Natural killer cell (primary cell): ENCODE measurements at regions not wholly inside any gene's neighbourhood (a gene's known extent, or its start where the extent isn't known, plus 50 kb on each side); places are given as distances from the start of the nearest gene placed in this dataset.

ENCODE experiments used
- ATAC-seq, 3 donors: fragments of 150-1000 bp in 2 of 3; fragments of 200-7000 bp in 1 of 3; cut with Tn5 transposase; 1 replicate in 1 of 3; 2 replicates in 2 of 3; pipeline ENCODE4 v1.10.0; 2021; ENCODE audit warnings: mild to moderate bottlenecking in 2 of 3, moderate library complexity in 2 of 3
- DNase-seq, 2 donors: peaks; one replicate each; pipeline versions ENCODE4 v3.0.0 to v3.0.0-alpha.2; 2013 to 2021; ENCODE audit warnings: mixed read lengths in 1 of 2
- H3K27ac ChIP-seq: one replicate; pipeline ENCODE4 v1.5.1; 2013; ENCODE audit warnings: mild to moderate bottlenecking, low read length
- H3K27me3 ChIP-seq: one replicate; pipeline ENCODE4 v1.6.1; 2013; ENCODE audit warnings: low read length; ENCODE audit not compliant: control insufficient read depth, insufficient read depth
- H3K36me3 ChIP-seq: one replicate; pipeline ENCODE4 v1.6.1; 2013; ENCODE audit warnings: low read length; ENCODE audit not compliant: control insufficient read depth, insufficient read depth
- H3K4me1 ChIP-seq: one replicate; pipeline ENCODE4 v1.6.1; 2013; ENCODE audit warnings: low read length; ENCODE audit not compliant: control insufficient read depth, insufficient read depth
- H3K4me3 ChIP-seq: one replicate; pipeline ENCODE4 v1.5.1; 2013; ENCODE audit warnings: low read length
- H3K9me3 ChIP-seq: one replicate; pipeline ENCODE4 v1.6.1; 2013; ENCODE audit warnings: low read length; ENCODE audit not compliant: control insufficient read depth, insufficient read depth
- H3K27ac Mint-ChIP-seq, 2 donors: one replicate each; pipeline ENCODE4 v1.8.0; 2022; ENCODE audit warnings: mild to moderate bottlenecking in 2 of 2, mixed read lengths in 2 of 2, moderate library complexity in 1 of 2
- H3K27me3 Mint-ChIP-seq, 2 donors: one replicate each; pipeline ENCODE4 v1.8.0; 2022; ENCODE audit warnings: low read depth in 2 of 2, mixed read lengths in 2 of 2
- H3K36me3 Mint-ChIP-seq: one replicate; pipeline ENCODE4 v1.8.0; 2022; ENCODE audit warnings: mixed read lengths
- H3K4me1 Mint-ChIP-seq, 2 donors: one replicate each; pipeline ENCODE4 v1.8.0; 2022; ENCODE audit warnings: mixed read lengths in 2 of 2
- H3K4me3 Mint-ChIP-seq: one replicate; pipeline ENCODE4 v1.8.0; 2022; ENCODE audit warnings: mild to moderate bottlenecking, moderate library complexity, mixed read lengths
- H3K9me3 Mint-ChIP-seq, 2 donors: one replicate each; pipeline ENCODE4 v1.8.0; 2022; ENCODE audit warnings: mixed read lengths in 2 of 2
- whole genome bisulfite sequencing: methylation state at CpG from one replicate; pipeline ENCODE4 v1.1.7; 2013; ENCODE audit warnings: missing lambda C conversion rate; ENCODE audit not compliant: insufficient coverage; 5-methylcytosine and 5-hydroxymethylcytosine counted together
- intact Hi-C: fragments of 100-400 bp; cut with micrococcal nuclease; formaldehyde crosslinking; loops from one replicate; pipeline ENCODE4 v1.14.2; 2022
- TF ChIP-seq, protein P1 (sequence below): fragments of 200-600 bp; IDR thresholded peaks from one replicate; pipeline ENCODE4 v1.8.0; 2022; ENCODE audit warnings: antibody characterized with exemption

DNA sequence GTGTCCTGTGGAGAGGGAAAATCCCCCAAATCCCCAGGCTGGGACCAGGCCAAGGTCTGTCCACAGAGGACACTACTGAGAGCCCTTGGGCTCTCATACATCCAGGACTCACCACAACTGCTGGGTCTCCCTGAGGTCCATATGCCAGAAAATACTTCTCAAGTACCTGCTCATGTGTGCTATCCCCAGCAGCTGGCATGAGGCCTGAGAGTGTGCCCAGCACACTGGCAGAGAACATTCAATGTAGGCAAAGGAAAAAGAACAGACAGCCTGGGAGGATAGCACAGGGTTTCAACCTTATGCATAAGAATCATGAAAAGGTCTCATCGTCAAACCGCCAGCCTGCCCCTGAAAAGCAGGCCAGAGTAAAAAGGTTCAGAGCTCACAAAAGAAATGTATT is 154.1 kb upstream of the TAS2R1 start:
- H3K27me3 ChIP-seq = no peaks in the 10 kb centered on the region
- Mint-ChIP-seq H3K27me3 (no peaks in the 10 kb centered on the region), H3K27ac (no peak overlapping the region), H3K4me1 (no peaks in the 10 kb centered on the region), H3K9me3 (peaks cover 21 to 22% of the 10 kb centered on the region in 2 donors), H3K4me3 (no peak overlapping the region), H3K36me3 (no peaks in the 10 kb centered on the region)
- WGBS = 94% methylated on average over 2 of the region's 2 CpGs
- intact Hi-C loops = no loop called here
- H3K27ac ChIP-seq = no peak overlapping the region
- peak in 1 of 3 donors; percentile 38 for ATAC-seq
- no peaks in the 10 kb centered on the region for H3K4me1 ChIP-seq
- no peak for DNase-seq
- peaks cover 7% of the 10 kb centered on the region for H3K9me3 ChIP-seq
- no peaks in the 10 kb centered on the region for H3K36me3 ChIP-seq
- no peak overlapping the region for H3K4me3 ChIP-seq
- TF ChIP-seq, protein P1, sequence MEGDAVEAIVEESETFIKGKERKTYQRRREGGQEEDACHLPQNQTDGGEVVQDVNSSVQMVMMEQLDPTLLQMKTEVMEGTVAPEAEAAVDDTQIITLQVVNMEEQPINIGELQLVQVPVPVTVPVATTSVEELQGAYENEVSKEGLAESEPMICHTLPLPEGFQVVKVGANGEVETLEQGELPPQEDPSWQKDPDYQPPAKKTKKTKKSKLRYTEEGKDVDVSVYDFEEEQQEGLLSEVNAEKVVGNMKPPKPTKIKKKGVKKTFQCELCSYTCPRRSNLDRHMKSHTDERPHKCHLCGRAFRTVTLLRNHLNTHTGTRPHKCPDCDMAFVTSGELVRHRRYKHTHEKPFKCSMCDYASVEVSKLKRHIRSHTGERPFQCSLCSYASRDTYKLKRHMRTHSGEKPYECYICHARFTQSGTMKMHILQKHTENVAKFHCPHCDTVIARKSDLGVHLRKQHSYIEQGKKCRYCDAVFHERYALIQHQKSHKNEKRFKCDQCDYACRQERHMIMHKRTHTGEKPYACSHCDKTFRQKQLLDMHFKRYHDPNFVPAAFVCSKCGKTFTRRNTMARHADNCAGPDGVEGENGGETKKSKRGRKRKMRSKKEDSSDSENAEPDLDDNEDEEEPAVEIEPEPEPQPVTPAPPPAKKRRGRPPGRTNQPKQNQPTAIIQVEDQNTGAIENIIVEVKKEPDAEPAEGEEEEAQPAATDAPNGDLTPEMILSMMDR = no peak

DNA sequence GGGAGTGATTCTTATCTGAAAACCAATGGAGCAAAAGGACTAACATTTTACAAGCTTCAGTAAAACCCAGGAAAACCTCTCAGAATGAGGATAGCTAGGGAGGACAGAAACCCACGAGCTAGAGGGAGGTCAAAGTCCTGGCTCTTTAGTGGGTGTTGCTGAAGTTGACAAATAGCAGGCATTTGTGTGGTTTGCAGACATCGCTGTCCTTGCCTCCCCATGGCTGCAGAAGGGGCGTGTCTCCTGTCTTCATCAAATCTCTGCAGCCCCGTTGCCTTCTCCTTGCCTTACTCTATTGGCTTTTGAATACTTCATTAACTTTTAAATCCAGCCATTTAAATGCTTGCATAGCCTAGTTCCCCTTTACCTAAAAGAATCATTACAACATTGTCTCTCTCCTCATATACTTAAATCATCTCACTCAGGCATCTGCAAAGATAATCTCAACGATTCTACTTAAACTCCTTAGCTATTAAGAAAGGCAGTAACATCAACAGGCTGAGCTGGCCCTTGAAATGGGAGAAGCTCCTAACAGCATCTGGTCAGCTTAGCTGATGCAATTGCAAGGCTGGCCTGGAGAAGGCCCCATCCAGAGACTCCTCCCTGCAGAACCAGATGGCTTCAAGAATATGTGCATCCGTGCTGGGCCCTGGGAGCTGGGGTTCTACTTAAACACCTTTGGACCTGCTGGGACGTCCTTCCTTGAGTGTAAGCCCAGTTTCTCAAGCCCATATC is 152.8 kb upstream of the TAS2R1 start:
- no peaks in the 10 kb centered on the region for H3K4me1 ChIP-seq
- H3K9me3 ChIP-seq = peaks cover 7% of the 10 kb centered on the region
- Mint-ChIP-seq H3K4me3 (no peak overlapping the region), H3K27me3 (no peaks in the 10 kb centered on the region), H3K4me1 (no peaks in the 10 kb centered on the region), H3K36me3 (no peaks in the 10 kb centered on the region), H3K9me3 (peaks cover 24 to 28% of the 10 kb centered on the region in 2 donors), H3K27ac (no peak overlapping the region)
- no peak for ATAC-seq
- no peaks in the 10 kb centered on the region for H3K27me3 ChIP-seq
- DNase-seq = no peak
- intact Hi-C loops = no loop called here
- 28% methylated on average over 7 of the region's 7 CpGs for WGBS
- H3K36me3 ChIP-seq = no peaks in the 10 kb centered on the region
- H3K27ac ChIP-seq = no peak overlapping the region
- H3K4me3 ChIP-seq = no peak overlapping the region
- TF ChIP-seq, protein P1 = no peak

DNA sequence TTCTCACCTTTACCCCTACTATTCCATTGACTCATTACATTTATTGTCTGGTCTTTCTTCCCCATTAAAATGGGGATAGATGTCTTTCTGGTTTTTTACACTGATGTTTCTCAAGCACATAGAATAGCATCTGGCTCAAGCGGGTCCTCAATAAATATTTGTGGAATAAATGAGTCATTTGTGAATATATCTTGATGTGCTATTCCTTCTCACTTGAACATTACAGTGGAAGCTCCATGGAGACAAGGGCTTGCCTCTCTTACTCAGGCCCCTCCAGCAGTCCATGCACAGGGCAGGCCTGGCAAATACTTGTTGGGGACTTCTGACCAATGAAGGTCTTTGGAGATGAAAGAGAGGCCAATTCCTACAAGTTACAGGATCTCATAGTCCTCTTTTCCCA is 151.7 kb upstream of the TAS2R1 start:
- Mint-ChIP-seq H3K4me1 (no peaks in the 10 kb centered on the region), H3K36me3 (no peaks in the 10 kb centered on the region), H3K4me3 (no peak overlapping the region), H3K9me3 (peaks cover 23 to 29% of the 10 kb centered on the region in 2 donors), H3K27ac (no peak overlapping the region), H3K27me3 (no peaks in the 10 kb centered on the region)
- intact Hi-C loops = no loop called here
- H3K27ac ChIP-seq = no peak overlapping the region
- TF ChIP-seq, protein P1 = no peak
- DNase-seq = no peak
- no peak overlapping the region for H3K4me3 ChIP-seq
- no peaks in the 10 kb centered on the region for H3K27me3 ChIP-seq
- H3K36me3 ChIP-seq = no peaks in the 10 kb centered on the region
- peaks cover 7% of the 10 kb centered on the region for H3K9me3 ChIP-seq
- H3K4me1 ChIP-seq = no peaks in the 10 kb centered on the region
- WGBS = no CpG with 5 or more reads among the region's 1 CpG
- no peak for ATAC-seq

DNA sequence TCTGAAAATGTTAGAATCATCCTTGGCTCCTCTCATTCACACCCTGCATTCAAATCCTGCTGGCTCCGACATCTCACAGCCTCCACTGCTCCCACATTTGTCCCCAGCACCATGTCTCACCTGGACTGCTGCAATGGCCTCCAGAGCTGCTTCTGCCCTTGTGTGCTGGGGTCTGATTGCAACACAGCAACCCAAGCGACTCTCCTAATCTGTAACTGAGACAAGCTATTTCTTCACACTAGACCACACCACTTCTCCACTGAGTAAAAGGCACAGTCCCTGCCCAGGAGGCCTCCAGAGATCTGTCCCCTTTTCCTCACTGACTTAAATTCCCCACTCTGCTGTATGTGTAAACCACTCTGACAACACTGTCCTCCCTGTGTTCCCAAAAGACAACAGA is 151.1 kb upstream of the TAS2R1 start:
- Mint-ChIP-seq H3K27me3 (no peaks in the 10 kb centered on the region), H3K9me3 (peaks cover 23 to 30% of the 10 kb centered on the region in 2 donors), H3K4me1 (no peaks in the 10 kb centered on the region), H3K36me3 (no peaks in the 10 kb centered on the region), H3K4me3 (no peak overlapping the region), H3K27ac (no peak overlapping the region)
- Histone ChIP-seq H3K9me3 (peaks cover 7% of the 10 kb centered on the region), H3K36me3 (no peaks in the 10 kb centered on the region), H3K4me3 (no peak overlapping the region), H3K27me3 (no peaks in the 10 kb centered on the region), H3K27ac (no peak overlapping the region), H3K4me1 (no peaks in the 10 kb centered on the region)
- no peak for ATAC-seq
- DNase-seq = no peak
- intact Hi-C loops = no loop called here
- WGBS = 64% methylated on average over 2 of the region's 2 CpGs
- TF ChIP-seq, protein P1 = no peak
